ENCODE measurements at regions not wholly inside any gene's neighbourhood (a gene's known extent, or its start where the extent isn't known, plus 50 kb on each side); places are given as distances from the start of the nearest gene placed in this dataset.

DNA sequence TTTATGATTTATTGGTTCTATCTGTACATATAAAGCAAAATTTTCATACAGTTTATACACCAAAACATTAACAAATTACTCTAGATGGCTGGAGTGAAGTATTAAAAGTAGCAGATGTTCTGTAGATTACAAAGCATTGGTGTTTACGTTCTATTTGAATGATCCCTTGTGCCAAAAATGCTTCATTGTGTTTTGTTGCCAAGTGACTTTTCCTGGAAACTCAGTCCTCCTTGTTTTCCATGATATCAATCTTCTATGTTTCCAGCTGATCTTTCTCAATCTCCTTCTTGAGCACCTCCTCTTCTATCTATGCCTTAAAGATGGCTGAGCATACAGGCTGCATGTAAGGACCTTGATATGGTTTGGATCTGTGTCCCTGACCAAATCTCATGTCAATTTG, 263.6 kb upstream of the CTSO start:
- Histone ChIP-seq H3K4me2 (ENCODE audit: low read depth, low read length) (no peak overlapping the region), H3K14ac (replicated peaks; ENCODE audit: low read depth, low read length) (no peak overlapping the region), H3K4ac (ENCODE audit: low read depth, low read length) (no peak overlapping the region), H2AFZ (replicated peaks; ENCODE audit: low read length, poor library complexity) (no peak overlapping the region), H3K36me3 (ENCODE audit: control insufficient read depth, insufficient read depth, low read length) (no peaks in the 10 kb centered on the region), H2BK120ac (ENCODE audit: low read depth, low read length) (no peak overlapping the region), H4K5ac (ENCODE audit: low read depth, low read length) (no peak overlapping the region), H2AK5ac (ENCODE audit: low read depth, low read length) (no peak overlapping the region), H3K23ac (ENCODE audit: low read depth, low read length) (no peak overlapping the region), H2BK20ac (ENCODE audit: low read depth, low read length) (no peak overlapping the region), H3K4me1 (ENCODE audit: control insufficient read depth, insufficient read depth, low read length) (no peaks in the 10 kb centered on the region), H3K27me3 (ENCODE audit: control insufficient read depth, insufficient read depth, low read length) (no peaks in the 10 kb centered on the region), H4K91ac (ENCODE audit: insufficient read depth, low read depth, low read length) (no peak overlapping the region), H3K4me3 (ENCODE audit: insufficient read depth, low read depth, low read length) (no peak overlapping the region), H3K18ac (ENCODE audit: low read depth, low read length) (no peak overlapping the region), H2BK15ac (ENCODE audit: low read depth, low read length) (no peak overlapping the region), H4K20me1 (ENCODE audit: insufficient read depth, low read length) (no peaks in the 10 kb centered on the region), H3K9ac (ENCODE audit: low read depth, low read length) (no peak overlapping the region), H3K56ac (ENCODE audit: extremely low read depth, insufficient read depth, low read length) (no peak overlapping the region), H3K27ac (ENCODE audit: insufficient read depth, low read length) (no peak overlapping the region), H3K79me1 (ENCODE audit: low read depth in 1 of 2, low read length in 2 of 2) (no peaks in the 10 kb centered on the region), H2AK9ac (replicated peaks; ENCODE audit: low read depth, low read length, poor library complexity) (no peak overlapping the region), H4K8ac (ENCODE audit: low read depth in 2 of 2, low read length in 2 of 2) (no peak overlapping the region), H3K9me3 (ENCODE audit: control insufficient read depth, insufficient read depth, low read length) (no peaks in the 10 kb centered on the region; the same call in 1 of the 2 replicates), H2BK5ac (ENCODE audit: low read depth, low read length, poor library complexity, severe bottlenecking) (no peak overlapping the region), H3K9me1 (ENCODE audit: insufficient read depth, low read length) (no peaks in the 10 kb centered on the region)
- POLR2A ChIA-PET (ENCODE audit: unreplicated experiment) = no interaction called here
- WGBS, 2 experiments (ENCODE audit: extremely low coverage in 2 of 2, insufficient read length in 1 of 2) = no CpG with 5 or more reads among the region's 1 CpG
- no TSS peak for BruUV-seq (replicated peaks)
- TF ChIP-seq, protein P1, sequence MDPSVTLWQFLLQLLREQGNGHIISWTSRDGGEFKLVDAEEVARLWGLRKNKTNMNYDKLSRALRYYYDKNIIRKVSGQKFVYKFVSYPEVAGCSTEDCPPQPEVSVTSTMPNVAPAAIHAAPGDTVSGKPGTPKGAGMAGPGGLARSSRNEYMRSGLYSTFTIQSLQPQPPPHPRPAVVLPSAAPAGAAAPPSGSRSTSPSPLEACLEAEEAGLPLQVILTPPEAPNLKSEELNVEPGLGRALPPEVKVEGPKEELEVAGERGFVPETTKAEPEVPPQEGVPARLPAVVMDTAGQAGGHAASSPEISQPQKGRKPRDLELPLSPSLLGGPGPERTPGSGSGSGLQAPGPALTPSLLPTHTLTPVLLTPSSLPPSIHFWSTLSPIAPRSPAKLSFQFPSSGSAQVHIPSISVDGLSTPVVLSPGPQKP (IDR thresholded peaks at IDR 0.05; ENCODE audit: borderline replicate concordance, low read depth, low read length) = no peak
- CTCF ChIA-PET = no interaction called here
- DNase-seq (no peak), ATAC-seq (ENCODE audit: low read depth) (no peak)
- in situ Hi-C loops (cut with MboI; ENCODE audit: low sequenced_read_pairs) = no loop called here
- intact Hi-C loops (cut with micrococcal nuclease) = no loop called here
- dilution Hi-C loops (cut with HindIII; ENCODE audit: low sequenced_read_pairs, unreplicated experiment) = no loop called here
